IMR-90 (cell line): ENCODE measurements at regions not wholly inside any gene's neighbourhood (a gene's known extent, or its start where the extent isn't known, plus 50 kb on each side); places are given as distances from the start of the nearest gene placed in this dataset.

ENCODE experiments used
- ATAC-seq: fragments of 200-7000 bp; cut with Tn5 transposase; 2 replicates; pipeline ENCODE4 v1.9.1; 2020; ENCODE audit warnings: low read depth, mild to moderate bottlenecking, moderate library complexity
- BruUV-seq: library from RNA; stranded (reverse); fragments of 400-500 nt; replicated peaks from 2 replicates; lab custom pipeline; 2021; lab: Mats Ljungman, UMichigan
- CTCF ChIA-PET: fragments of 300-600 bp; formaldehyde crosslinking; extraction: SDS; loops from one replicate; lab custom pipeline; 2021; ENCODE audit warnings: antibody characterized with exemption; lab: Yijun Ruan, JAX
- POLR2A ChIA-PET: fragments of 300-600 bp; sonication (Branson Sonifier 250); formaldehyde crosslinking; loops from one replicate; lab custom pipeline; 2022; ENCODE audit warnings: antibody characterized with exemption; ENCODE audit not compliant: unreplicated experiment; lab: Charles Lee
- DNase-seq: peaks from one replicate; pipeline ENCODE4 v3.0.0; 2013
- H2AFZ ChIP-seq: replicated peaks from 2 replicates; pipeline ENCODE3; 2013; ENCODE audit warnings: low read length, mild to moderate bottlenecking; ENCODE audit not compliant: poor library complexity
- H2AK5ac ChIP-seq: 2 replicates; pipeline ENCODE4 v1.6.1; 2013; ENCODE audit warnings: low read depth, low read length, inconsistent platforms
- H2AK9ac ChIP-seq: replicated peaks from 2 replicates; pipeline ENCODE3; 2013; ENCODE audit warnings: mild to moderate bottlenecking, low read depth, low read length, moderate library complexity; ENCODE audit not compliant: poor library complexity
- H2BK120ac ChIP-seq: 2 replicates; pipeline ENCODE4 v1.6.1; 2013; ENCODE audit warnings: low read depth, low read length, inconsistent platforms
- H2BK15ac ChIP-seq: 3 replicates; pipeline ENCODE4 v1.6.1; 2013; ENCODE audit warnings: low read depth, low read length, inconsistent platforms
- H2BK20ac ChIP-seq: 2 replicates; pipeline ENCODE4 v1.6.1; 2013; ENCODE audit warnings: low read depth, mild to moderate bottlenecking, inconsistent platforms, low read length, moderate library complexity
- H2BK5ac ChIP-seq: 2 replicates; pipeline ENCODE4 v1.6.1; 2013; ENCODE audit warnings: mild to moderate bottlenecking, low read depth, low read length, inconsistent platforms; ENCODE audit not compliant: poor library complexity, severe bottlenecking
- H3K14ac ChIP-seq: replicated peaks from 2 replicates; pipeline ENCODE4 v1.6.1; 2013; ENCODE audit warnings: low read depth, low read length, inconsistent platforms
- H3K18ac ChIP-seq: 2 replicates; pipeline ENCODE4 v1.6.1; 2013; ENCODE audit warnings: low read depth, low read length, control low read depth
- H3K23ac ChIP-seq: 2 replicates; pipeline ENCODE4 v1.6.1; 2013; ENCODE audit warnings: low read depth, low read length, inconsistent platforms
- H3K27ac ChIP-seq: 2 replicates; pipeline ENCODE4 v1.5.1; 2013; ENCODE audit warnings: mild to moderate bottlenecking, control low read depth, low read length; ENCODE audit not compliant: insufficient read depth
- H3K27me3 ChIP-seq: 2 replicates; pipeline ENCODE4 v1.6.1; 2013; ENCODE audit warnings: low read length; ENCODE audit not compliant: control insufficient read depth, insufficient read depth
- H3K36me3 ChIP-seq: 2 replicates; pipeline ENCODE4 v1.6.1; 2013; ENCODE audit warnings: low read length, mixed read lengths; ENCODE audit not compliant: control insufficient read depth, insufficient read depth
- H3K4ac ChIP-seq: 2 replicates; pipeline ENCODE4 v1.6.1; 2013; ENCODE audit warnings: low read depth, low read length, inconsistent platforms
- H3K4me1 ChIP-seq: 2 replicates; pipeline ENCODE4 v1.6.1; 2013; ENCODE audit warnings: low read length, mixed read lengths; ENCODE audit not compliant: control insufficient read depth, insufficient read depth
- H3K4me2 ChIP-seq: 2 replicates; pipeline ENCODE4 v1.6.1; 2013; ENCODE audit warnings: low read depth, mild to moderate bottlenecking, control low read depth, low read length, moderate library complexity
- H3K4me3 ChIP-seq: 2 replicates; pipeline ENCODE4 v1.5.1; 2013; ENCODE audit warnings: low read depth, mild to moderate bottlenecking, control low read depth, low read length, moderate library complexity; ENCODE audit not compliant: insufficient read depth
- H3K56ac ChIP-seq: 2 replicates; pipeline ENCODE4 v1.6.1; 2013; ENCODE audit warnings: low read length, inconsistent platforms; ENCODE audit not compliant: insufficient read depth; ENCODE audit errors: extremely low read depth
- H3K79me1 ChIP-seq, 2 experiments: 2 replicates each; pipeline ENCODE4 v1.6.1; 2013; ENCODE audit warnings: low read length in 2 of 2, inconsistent platforms in 1 of 2, low read depth in 1 of 2
- H3K9ac ChIP-seq: 2 replicates; pipeline ENCODE4 v1.6.1; 2013; ENCODE audit warnings: low read depth, low read length, control low read depth
- H3K9me1 ChIP-seq: 2 replicates; pipeline ENCODE4 v1.6.1; 2013; ENCODE audit warnings: low read length, inconsistent platforms; ENCODE audit not compliant: insufficient read depth
- H3K9me3 ChIP-seq: 2 replicates; pipeline ENCODE4 v1.6.1; 2013; ENCODE audit warnings: low read length; ENCODE audit not compliant: control insufficient read depth, insufficient read depth
- H4K20me1 ChIP-seq: 2 replicates; pipeline ENCODE4 v1.6.1; 2013; ENCODE audit warnings: low read length, inconsistent platforms; ENCODE audit not compliant: insufficient read depth
- H4K5ac ChIP-seq: 2 replicates; pipeline ENCODE4 v1.6.1; 2013; ENCODE audit warnings: mild to moderate bottlenecking, low read depth, low read length, control low read depth
- H4K8ac ChIP-seq, 2 experiments: 2 replicates each; pipeline ENCODE4 v1.6.1; 2013; ENCODE audit warnings: low read depth in 2 of 2, low read length in 2 of 2, control low read depth in 1 of 2, inconsistent platforms in 1 of 2
- H4K91ac ChIP-seq: 2 replicates; pipeline ENCODE4 v1.6.1; 2013; ENCODE audit warnings: low read depth, low read length, inconsistent platforms; ENCODE audit not compliant: insufficient read depth
- BHLHE40 ChIP-seq: fragments of 150-350 bp; IDR thresholded peaks from 2 replicates; pipeline ENCODE4 v1.6.1; 2016; ENCODE audit warnings: mild to moderate bottlenecking, low read depth, low read length
- CHD1 ChIP-seq: IDR thresholded peaks from 2 replicates; pipeline ENCODE4 v1.6.1; 2012; ENCODE audit warnings: low read depth, low read length, improper control_type of control experiment
- CTCF ChIP-seq: conservative IDR thresholded peaks from 2 replicates; pipeline ENCODE4 v1.5.1; 2012; ENCODE audit warnings: mild to moderate bottlenecking, low read depth, low read length, improper control_type of control experiment
- ELK1 ChIP-seq: fragments of 150-350 bp; IDR thresholded peaks from 2 replicates; pipeline ENCODE4 v1.6.1; 2016; ENCODE audit warnings: low read depth, mild to moderate bottlenecking, low read length, moderate library complexity, borderline replicate concordance
- MAFK ChIP-seq: IDR thresholded peaks from 2 replicates; pipeline ENCODE4 v1.6.1; 2012; ENCODE audit warnings: low read depth, low read length, improper control_type of control experiment
- POLR2A ChIP-seq: IDR thresholded peaks from 2 replicates; pipeline ENCODE4 v1.6.1; 2012; ENCODE audit warnings: mild to moderate bottlenecking, low read depth, low read length
- RAD21 ChIP-seq: IDR thresholded peaks from 2 replicates; pipeline ENCODE4 v1.6.1; 2012; ENCODE audit warnings: low read length, improper control_type of control experiment
- RCOR1 ChIP-seq: IDR thresholded peaks from 2 replicates; pipeline ENCODE4 v1.6.1; 2012; ENCODE audit warnings: mild to moderate bottlenecking, low read length, improper control_type of control experiment; ENCODE audit not compliant: insufficient replicate concordance
- SMC3 ChIP-seq: fragments of 150-350 bp; IDR thresholded peaks from 2 replicates; pipeline ENCODE4 v1.6.1; 2016; ENCODE audit warnings: low read depth, mild to moderate bottlenecking, antibody characterized with exemption, low read length, moderate library complexity
- WGBS, 2 experiments: methylation state at CpG; one replicate each; pipeline versions ENCODE4 v1.1.5 to v1.1.7; 2013; ENCODE audit warnings: missing lambda C conversion rate in 2 of 2; ENCODE audit not compliant: insufficient read length in 1 of 2; ENCODE audit errors: extremely low coverage in 2 of 2; 5-methylcytosine and 5-hydroxymethylcytosine counted together
- dilution Hi-C: fragments of 300-500 bp; cut with HindIII; formaldehyde crosslinking; loops from one replicate; pipeline ENCODE4 v1.14.3; 2018; ENCODE audit warnings: low sequenced_read_pairs; ENCODE audit not compliant: unreplicated experiment
- in situ Hi-C: fragments of 300-500 bp; cut with MboI; formaldehyde crosslinking; loops from 3 replicates; pipeline ENCODE4 v1.14.3; 2019; ENCODE audit warnings: low sequenced_read_pairs, inconsistent platforms, mixed read lengths
- intact Hi-C: fragments of 100-400 bp; cut with micrococcal nuclease; formaldehyde crosslinking; loops from 2 replicates; pipeline ENCODE4 v1.10.0; 2022

DNA sequence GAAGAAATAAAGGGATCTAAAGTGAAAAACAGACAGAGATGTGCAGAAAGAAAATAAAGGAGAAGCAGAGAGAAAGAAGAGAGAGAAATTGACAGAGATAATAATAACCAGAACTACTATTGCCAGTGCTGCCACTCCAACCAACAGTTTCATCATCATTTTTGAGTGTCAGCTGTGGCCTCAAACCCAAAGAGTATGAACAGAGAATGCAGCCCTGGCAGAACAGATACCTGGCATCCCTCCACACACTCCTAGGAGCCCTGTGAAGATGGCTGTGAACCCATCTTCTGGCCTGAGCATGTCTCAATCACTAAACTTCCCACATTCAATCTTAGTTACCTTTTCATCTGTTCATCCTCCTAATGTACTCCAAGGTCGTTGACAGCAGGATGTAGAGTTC is 385.8 kb upstream of the NFIA start:
- Histone ChIP-seq H3K18ac (no peak overlapping the region), H2AK5ac (no peak overlapping the region), H3K79me1 (no peaks in the 10 kb centered on the region), H3K4me2 (no peak overlapping the region), H3K9ac (no peak overlapping the region), H3K56ac (no peak overlapping the region), H2BK20ac (no peak overlapping the region), H3K4ac (no peak overlapping the region), H3K9me3 (peaks cover 5% of the 10 kb centered on the region), H3K9me1 (no peaks in the 10 kb centered on the region), H3K27ac (no peak overlapping the region), H4K8ac (no peak overlapping the region), H2BK5ac (no peak overlapping the region), H3K36me3 (no peaks in the 10 kb centered on the region), H4K91ac (no peak overlapping the region), H2AFZ (no peak overlapping the region), H3K23ac (no peak overlapping the region), H3K4me3 (no peak overlapping the region), H2BK15ac (no peak overlapping the region), H3K27me3 (no peaks in the 10 kb centered on the region), H3K14ac (no peak overlapping the region), H4K5ac (no peak overlapping the region), H4K20me1 (no peaks in the 10 kb centered on the region), H2BK120ac (no peak overlapping the region), H3K4me1 (no peaks in the 10 kb centered on the region), H2AK9ac (no peak overlapping the region)
- in situ Hi-C loops = no loop called here
- ChIA-PET CTCF (interaction anchor here (0.6 kb wide), 1 partner anchor 9 kb away, joined by 4 read pairs; no protein-coding TSS in a partner anchor), POLR2A (no interaction called here)
- intact Hi-C loops = no loop called here
- no CpG with 5 or more reads among the region's 1 CpG for WGBS, 2 experiments
- no TSS peak for BruUV-seq
- TF ChIP-seq SMC3 (no peak), RAD21 (no peak), ELK1 (no peak), MAFK (no peak), BHLHE40 (no peak), CHD1 (no peak), POLR2A (no peak), CTCF (no peak), RCOR1 (no peak)
- DNase-seq (no peak), ATAC-seq (no peak)
- dilution Hi-C loops = no loop called here
